ENCODE measurements at regions not wholly inside any gene's neighbourhood (a gene's known extent, or its start where the extent isn't known, plus 50 kb on each side); places are given as distances from the start of the nearest gene placed in this dataset.
"Not testable (repeated sequence)": the region's sequence is repeated elsewhere in the genome, so short reads cannot be mapped to it uniquely, and the experiment has no call there.

GRCh38 chr12:59053266-59053899 lies 133.1 kb upstream of the LRIG3 start:
- TF ChIP-seq CTCF (conservative IDR thresholded peaks at IDR 0.05; ENCODE audit: low read length); EZH2phosphoT487 (IDR thresholded peaks at IDR 0.05; ENCODE audit: borderline replicate concordance, low read depth, low read length): not testable (repeated sequence)
